ENCODE measurements at regions not wholly inside any gene's neighbourhood (a gene's known extent, or its start where the extent isn't known, plus 50 kb on each side); places are given as distances from the start of the nearest gene placed in this dataset.

- TF ChIP-seq, protein P1, sequence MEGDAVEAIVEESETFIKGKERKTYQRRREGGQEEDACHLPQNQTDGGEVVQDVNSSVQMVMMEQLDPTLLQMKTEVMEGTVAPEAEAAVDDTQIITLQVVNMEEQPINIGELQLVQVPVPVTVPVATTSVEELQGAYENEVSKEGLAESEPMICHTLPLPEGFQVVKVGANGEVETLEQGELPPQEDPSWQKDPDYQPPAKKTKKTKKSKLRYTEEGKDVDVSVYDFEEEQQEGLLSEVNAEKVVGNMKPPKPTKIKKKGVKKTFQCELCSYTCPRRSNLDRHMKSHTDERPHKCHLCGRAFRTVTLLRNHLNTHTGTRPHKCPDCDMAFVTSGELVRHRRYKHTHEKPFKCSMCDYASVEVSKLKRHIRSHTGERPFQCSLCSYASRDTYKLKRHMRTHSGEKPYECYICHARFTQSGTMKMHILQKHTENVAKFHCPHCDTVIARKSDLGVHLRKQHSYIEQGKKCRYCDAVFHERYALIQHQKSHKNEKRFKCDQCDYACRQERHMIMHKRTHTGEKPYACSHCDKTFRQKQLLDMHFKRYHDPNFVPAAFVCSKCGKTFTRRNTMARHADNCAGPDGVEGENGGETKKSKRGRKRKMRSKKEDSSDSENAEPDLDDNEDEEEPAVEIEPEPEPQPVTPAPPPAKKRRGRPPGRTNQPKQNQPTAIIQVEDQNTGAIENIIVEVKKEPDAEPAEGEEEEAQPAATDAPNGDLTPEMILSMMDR (IDR thresholded peaks at IDR 0.05): no peak
- no peak for TF ChIP-seq ZFX (IDR thresholded peaks at IDR 0.05; ENCODE audit: borderline replicate concordance)
These were observed 289.9 kb downstream of the FAM170A start for GRCh38 chr5:119919279-119919678.

Data from 22Rv1 (cell line).